Esophagus muscularis mucosa (tissue), 4 donors: ENCODE measurements at regions not wholly inside any gene's neighbourhood (a gene's known extent, or its start where the extent isn't known, plus 50 kb on each side); places are given as distances from the start of the nearest gene placed in this dataset.

ENCODE experiments used
- CTCF ChIP-seq, 3 experiments: fragments of 200-600 bp in 2 of 3; fragments of 450-650 bp in 1 of 3; sonication (generic) in 2 of 3; IDR thresholded peaks; one replicate each; pipeline ENCODE4 v1.5.1; 2017 to 2019; ENCODE audit warnings: antibody characterized with exemption in 3 of 3, mild to moderate bottlenecking in 2 of 3, moderate library complexity in 1 of 3
- EP300 ChIP-seq: sonication (generic); formaldehyde crosslinking; IDR thresholded peaks from one replicate; pipeline ENCODE4 v1.6.1; 2017; ENCODE audit warnings: antibody characterized with exemption
- POLR2A ChIP-seq: fragments of 450-650 bp; IDR thresholded peaks from one replicate; pipeline ENCODE4 v1.6.1; 2017; ENCODE audit warnings: antibody characterized with exemption, moderate library complexity, mild to moderate bottlenecking, low read depth
- POLR2AphosphoS5 ChIP-seq, 2 donors: sonication (generic); formaldehyde crosslinking; IDR thresholded peaks; one replicate each; pipeline ENCODE4 v1.6.1; 2017; ENCODE audit warnings: antibody characterized with exemption in 2 of 2

GRCh38 chr4:123858465-123858864 is 461.9 kb downstream of the SPRY1 start:
- TF ChIP-seq CTCF (IDR thresholded peaks at IDR 0.05) (no peak), POLR2A (no peak), POLR2AphosphoS5 (IDR thresholded peaks at IDR 0.05) (no peak), EP300 (no peak)
